B cell (primary cell): ENCODE measurements at regions not wholly inside any gene's neighbourhood (a gene's known extent, or its start where the extent isn't known, plus 50 kb on each side); places are given as distances from the start of the nearest gene placed in this dataset.

ENCODE experiments used
- ATAC-seq: fragments of 200-7000 bp; cut with Tn5 transposase; one replicate; pipeline ENCODE4 v1.10.0; 2021; ENCODE audit warnings: low read depth, mild to moderate bottlenecking, moderate number of reproducible peaks, moderate library complexity
- CTCF ChIA-PET: fragments of 350-600 bp; sonication (Branson Sonifier 250); formaldehyde crosslinking; loops from one replicate; lab custom pipeline; 2021; ENCODE audit warnings: antibody characterized with exemption, inconsistent platforms; lab: Charles Lee
- POLR2A ChIA-PET: fragments of 350-600 bp; sonication (Branson Sonifier 250); formaldehyde crosslinking; loops from one replicate; lab custom pipeline; 2021; ENCODE audit warnings: antibody characterized with exemption; lab: Charles Lee
- DNase-seq: peaks from one replicate; pipeline ENCODE4 v3.0.0; 2013
- H2AFZ ChIP-seq: 2 replicates; pipeline ENCODE4 v1.6.1; 2012; ENCODE audit warnings: mild to moderate bottlenecking, low read depth, low read length; ENCODE audit not compliant: insufficient read depth, poor library complexity, severe bottlenecking
- H3K27ac ChIP-seq, 2 donors: 1 replicate in 1 of 2; 2 replicates in 1 of 2; pipeline ENCODE4 v1.5.1; 2012 to 2013; ENCODE audit warnings: low read length in 2 of 2, mild to moderate bottlenecking in 2 of 2, moderate library complexity in 1 of 2
- H3K27me3 ChIP-seq, 4 experiments: fragments of 200-600 bp in 1 of 4; sonication (generic) in 1 of 4; replicated peaks in 1 of 4; 1 replicate in 2 of 4; 2 replicates in 2 of 4; pipeline versions ENCODE4 v1.6.1 to v1.7.0; 2013 to 2016; ENCODE audit warnings: low read length in 3 of 4, mild to moderate bottlenecking in 2 of 4, mixed read lengths in 1 of 4, moderate library complexity in 1 of 4; ENCODE audit not compliant: insufficient read depth in 4 of 4, control insufficient read depth in 3 of 4; ENCODE audit errors: control extremely low read depth in 1 of 4
- H3K36me3 ChIP-seq, 2 experiments: replicated peaks in 1 of 2; 1 replicate in 1 of 2; 2 replicates in 1 of 2; pipeline versions ENCODE4 v1.6.1 to v1.7.1; 2013; ENCODE audit warnings: low read length in 1 of 2; ENCODE audit not compliant: insufficient read depth in 2 of 2, control insufficient read depth in 1 of 2; ENCODE audit errors: control extremely low read depth in 1 of 2, extremely low read depth in 1 of 2
- H3K4me1 ChIP-seq, 2 donors: fragments of 200-600 bp in 1 of 2; sonication (generic) in 1 of 2; 1 replicate in 1 of 2; 2 replicates in 1 of 2; pipeline versions ENCODE4 v1.5.1 to v1.6.1; 2013 to 2017; ENCODE audit warnings: low read length in 2 of 2; ENCODE audit not compliant: control insufficient read depth in 2 of 2, insufficient read depth in 2 of 2
- H3K4me2 ChIP-seq: replicated peaks from 2 replicates; pipeline ENCODE3; 2012; ENCODE audit warnings: mild to moderate bottlenecking, low read depth, low read length; ENCODE audit not compliant: poor library complexity, severe bottlenecking
- H3K4me3 ChIP-seq, 5 experiments: fragments of 200-600 bp in 1 of 5; sonication (generic) in 1 of 5; 1 replicate in 3 of 5; 2 replicates in 2 of 5; pipeline versions ENCODE4 v1.5.1 to v1.7.0; 2011 to 2016; ENCODE audit warnings: low read length in 4 of 5, mild to moderate bottlenecking in 4 of 5, low read depth in 2 of 5, control low read depth in 1 of 5, moderate library complexity in 1 of 5; ENCODE audit not compliant: insufficient read depth in 1 of 5; ENCODE audit errors: control extremely low read depth in 1 of 5, extremely low read depth in 1 of 5
- H3K79me2 ChIP-seq: fragments of 200-600 bp; sonication (generic); one replicate; pipeline ENCODE4 v1.6.0; 2016; ENCODE audit warnings: low read length; ENCODE audit not compliant: control insufficient read depth, insufficient read depth
- H3K9ac ChIP-seq: fragments of 200-600 bp; sonication (generic); 2 replicates; pipeline ENCODE4 v1.6.1; 2017; ENCODE audit warnings: mild to moderate bottlenecking, low read length, moderate library complexity
- H3K9me3 ChIP-seq, 3 donors: one replicate each; pipeline versions ENCODE4 v1.6.1 to v1.7.1; 2013; ENCODE audit warnings: low read length in 2 of 3; ENCODE audit not compliant: control insufficient read depth in 2 of 3, insufficient read depth in 1 of 3; ENCODE audit errors: control extremely low read depth in 1 of 3
- H4K20me1 ChIP-seq: 2 replicates; pipeline ENCODE4 v1.6.0; 2012; ENCODE audit warnings: mild to moderate bottlenecking, low read length; ENCODE audit not compliant: insufficient read depth, control insufficient read depth, poor library complexity, severe bottlenecking
- H3K27ac Mint-ChIP-seq: one replicate; pipeline ENCODE4 v1.8.0; 2021; ENCODE audit warnings: mixed read lengths
- H3K27me3 Mint-ChIP-seq: one replicate; pipeline ENCODE4 v1.8.0; 2021; ENCODE audit warnings: mixed read lengths
- H3K4me1 Mint-ChIP-seq: one replicate; pipeline ENCODE4 v1.8.0; 2021; ENCODE audit warnings: mixed read lengths
- H3K4me3 Mint-ChIP-seq: one replicate; pipeline ENCODE4 v1.8.0; 2021; ENCODE audit warnings: mixed read lengths
- H3K9me3 Mint-ChIP-seq: one replicate; pipeline ENCODE4 v1.8.0; 2022; ENCODE audit warnings: mixed read lengths; ENCODE audit not compliant: insufficient read depth
- EZH2 ChIP-seq: IDR thresholded peaks from 2 replicates; pipeline ENCODE4 v1.6.1; 2012; ENCODE audit warnings: borderline replicate concordance, low read depth, mild to moderate bottlenecking, moderate library complexity, low read length; ENCODE audit not compliant: insufficient read depth, poor library complexity, severe bottlenecking
- WGBS: methylation state at CpG from one replicate; pipeline ENCODE4 v1.1.5; 2013; ENCODE audit warnings: missing lambda C conversion rate; ENCODE audit not compliant: insufficient coverage; 5-methylcytosine and 5-hydroxymethylcytosine counted together
- intact Hi-C: fragments of 100-400 bp; cut with micrococcal nuclease; formaldehyde crosslinking; loops from one replicate; pipeline ENCODE4 v1.10.0; 2022
- TF ChIP-seq, protein P1 (sequence below): fragments of 200-600 bp; IDR thresholded peaks from one replicate; pipeline ENCODE4 v1.8.0; 2022; ENCODE audit warnings: antibody characterized with exemption, mild to moderate bottlenecking

DNA sequence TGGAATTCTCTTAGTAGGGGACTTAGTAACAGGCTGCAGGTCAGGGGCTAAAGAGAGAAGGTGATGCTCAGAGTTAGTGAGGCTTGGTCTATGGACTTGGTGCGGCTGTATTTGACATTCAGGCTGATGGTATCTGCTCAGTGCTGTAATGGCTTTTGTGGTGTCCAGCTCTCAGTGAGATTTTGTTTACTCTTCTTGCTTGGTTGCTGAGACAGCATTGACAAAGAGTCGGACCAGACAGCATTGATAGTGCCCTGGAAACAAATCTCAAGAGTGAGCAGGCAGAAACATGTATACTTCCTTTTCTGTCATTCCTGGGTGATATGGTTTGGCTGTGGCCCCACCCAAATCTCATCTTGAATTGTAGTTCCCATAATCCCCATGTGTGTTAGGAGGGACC lies 202.0 kb downstream of the STK31 start:
- H3K4me1 ChIP-seq = no peaks in the 10 kb centered on the region
- no peak for ATAC-seq
- H3K36me3 ChIP-seq = no peaks in the 10 kb centered on the region
- H3K4me2 ChIP-seq = no peak overlapping the region
- H2AFZ ChIP-seq = no peak overlapping the region
- Mint-ChIP-seq H3K27ac (no peak overlapping the region), H3K9me3 (no peaks in the 10 kb centered on the region), H3K4me3 (no peak overlapping the region), H3K27me3 (peaks cover 3% of the 10 kb centered on the region), H3K4me1 (no peaks in the 10 kb centered on the region)
- H3K27me3 ChIP-seq = no peaks in the 10 kb centered on the region
- H4K20me1 ChIP-seq = no peaks in the 10 kb centered on the region
- CTCF ChIA-PET = no interaction called here
- no peak overlapping the region for H3K4me3 ChIP-seq
- no peak for DNase-seq
- H3K79me2 ChIP-seq = no peaks in the 10 kb centered on the region
- POLR2A ChIA-PET = no interaction called here
- peaks cover 0 to 7% (median 0%) of the 10 kb centered on the region in 3 donors for H3K9me3 ChIP-seq
- no peak overlapping the region for H3K27ac ChIP-seq
- no peak overlapping the region for H3K9ac ChIP-seq
- WGBS = 100% methylated on average over 2 of the region's 2 CpGs
- intact Hi-C loops = no loop called here
- TF ChIP-seq, protein P1, sequence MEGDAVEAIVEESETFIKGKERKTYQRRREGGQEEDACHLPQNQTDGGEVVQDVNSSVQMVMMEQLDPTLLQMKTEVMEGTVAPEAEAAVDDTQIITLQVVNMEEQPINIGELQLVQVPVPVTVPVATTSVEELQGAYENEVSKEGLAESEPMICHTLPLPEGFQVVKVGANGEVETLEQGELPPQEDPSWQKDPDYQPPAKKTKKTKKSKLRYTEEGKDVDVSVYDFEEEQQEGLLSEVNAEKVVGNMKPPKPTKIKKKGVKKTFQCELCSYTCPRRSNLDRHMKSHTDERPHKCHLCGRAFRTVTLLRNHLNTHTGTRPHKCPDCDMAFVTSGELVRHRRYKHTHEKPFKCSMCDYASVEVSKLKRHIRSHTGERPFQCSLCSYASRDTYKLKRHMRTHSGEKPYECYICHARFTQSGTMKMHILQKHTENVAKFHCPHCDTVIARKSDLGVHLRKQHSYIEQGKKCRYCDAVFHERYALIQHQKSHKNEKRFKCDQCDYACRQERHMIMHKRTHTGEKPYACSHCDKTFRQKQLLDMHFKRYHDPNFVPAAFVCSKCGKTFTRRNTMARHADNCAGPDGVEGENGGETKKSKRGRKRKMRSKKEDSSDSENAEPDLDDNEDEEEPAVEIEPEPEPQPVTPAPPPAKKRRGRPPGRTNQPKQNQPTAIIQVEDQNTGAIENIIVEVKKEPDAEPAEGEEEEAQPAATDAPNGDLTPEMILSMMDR = no peak
- no peak for TF ChIP-seq EZH2

DNA sequence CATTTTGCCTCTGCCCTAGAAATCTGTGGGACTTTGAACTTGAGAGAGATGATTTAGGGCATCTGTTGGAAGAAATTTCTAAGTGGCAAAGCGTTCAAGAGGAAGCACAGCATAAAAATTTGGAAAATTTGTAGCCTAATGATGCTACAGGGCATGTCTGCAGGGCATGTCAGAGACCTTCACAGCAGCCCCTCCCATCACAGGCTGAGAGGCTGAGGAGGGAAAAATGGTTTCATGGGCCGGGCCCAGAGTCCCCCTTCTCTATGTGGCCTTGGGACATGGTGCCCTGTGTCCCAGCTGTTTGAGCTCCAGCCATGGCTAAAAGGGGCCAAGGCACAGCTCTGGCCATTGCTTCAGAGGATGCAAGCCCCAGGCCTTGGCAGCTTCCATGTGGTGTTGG lies 203.0 kb downstream of the STK31 start:
- Histone ChIP-seq H3K27ac (no peak overlapping the region), H3K9me3 (peaks cover 0 to 7% (median 0%) of the 10 kb centered on the region in 3 donors), H3K4me1 (no peaks in the 10 kb centered on the region), H3K9ac (no peak overlapping the region), H3K36me3 (no peaks in the 10 kb centered on the region), H4K20me1 (no peaks in the 10 kb centered on the region), H3K27me3 (peaks cover 0 to 4% (median 0%) of the 10 kb centered on the region in 4 experiments), H3K4me3 (no peak overlapping the region), H2AFZ (no peak overlapping the region), H3K4me2 (no peak overlapping the region), H3K79me2 (no peaks in the 10 kb centered on the region)
- DNase-seq (no peak), ATAC-seq (no peak)
- peaks cover 5% of the 10 kb centered on the region for H3K27me3 Mint-ChIP-seq
- H3K9me3 Mint-ChIP-seq = no peaks in the 10 kb centered on the region
- WGBS = 75% methylated on average over 1 of the region's 2 CpGs
- TF ChIP-seq, protein P1 = no peak
- TF ChIP-seq EZH2 = no peak
- H3K4me1 Mint-ChIP-seq = no peaks in the 10 kb centered on the region
- CTCF ChIA-PET = no interaction called here
- H3K4me3 Mint-ChIP-seq = no peak overlapping the region
- no peak overlapping the region for H3K27ac Mint-ChIP-seq
- intact Hi-C loops = no loop called here
- POLR2A ChIA-PET = no interaction called here
